H9 (cell line): ENCODE measurements at regions not wholly inside any gene's neighbourhood (a gene's known extent, or its start where the extent isn't known, plus 50 kb on each side); places are given as distances from the start of the nearest gene placed in this dataset.

Source experiments
- DNase-seq: peaks from one replicate; pipeline ENCODE4 v3.0.0-alpha.2; 2017
- H2AFZ ChIP-seq: one replicate; pipeline ENCODE4 v1.6.1; 2013; ENCODE audit warnings: mild to moderate bottlenecking, low read length, control low read depth, moderate library complexity
- H2AK5ac ChIP-seq: 2 replicates; pipeline ENCODE4 v1.6.1; 2013; ENCODE audit warnings: low read length, control low read depth, mixed read lengths; ENCODE audit not compliant: insufficient read length
- H2BK120ac ChIP-seq: one replicate; pipeline ENCODE4 v1.6.1; 2013; ENCODE audit warnings: low read depth, mild to moderate bottlenecking, low read length, control low read depth, inconsistent platforms; ENCODE audit not compliant: poor library complexity, severe bottlenecking
- H2BK12ac ChIP-seq: 2 replicates; pipeline ENCODE4 v1.6.1; 2013; ENCODE audit warnings: low read length, control low read depth, mixed read lengths, low read depth; ENCODE audit not compliant: insufficient read length
- H2BK15ac ChIP-seq: 2 replicates; pipeline ENCODE4 v1.6.1; 2013; ENCODE audit warnings: low read depth, low read length, control low read depth
- H2BK20ac ChIP-seq: one replicate; pipeline ENCODE4 v1.6.1; 2013; ENCODE audit warnings: low read depth, mild to moderate bottlenecking, low read length, control low read depth, inconsistent platforms; ENCODE audit not compliant: poor library complexity, severe bottlenecking
- H2BK5ac ChIP-seq: 2 replicates; pipeline ENCODE4 v1.6.1; 2013; ENCODE audit warnings: low read length, control low read depth, mixed read lengths; ENCODE audit not compliant: insufficient read length
- H3K14ac ChIP-seq: 2 replicates; pipeline ENCODE4 v1.6.1; 2013; ENCODE audit warnings: low read length, control low read depth; ENCODE audit not compliant: insufficient read depth
- H3K18ac ChIP-seq: 2 replicates; pipeline ENCODE4 v1.6.1; 2013; ENCODE audit warnings: low read depth, mild to moderate bottlenecking, mixed read lengths, low read length, control low read depth; ENCODE audit not compliant: insufficient read length
- H3K23ac ChIP-seq: 2 replicates; pipeline ENCODE4 v1.6.1; 2013; ENCODE audit warnings: low read length, control low read depth, mixed read lengths, low read depth; ENCODE audit not compliant: insufficient read length
- H3K23me2 ChIP-seq: 2 replicates; pipeline ENCODE4 v1.6.1; 2013; ENCODE audit warnings: low read depth, mild to moderate bottlenecking, mixed read lengths, low read length, control low read depth; ENCODE audit not compliant: insufficient read length, poor library complexity, severe bottlenecking
- H3K27ac ChIP-seq: 2 replicates; pipeline ENCODE4 v1.5.1; 2013; ENCODE audit warnings: low read length, control low read depth, mixed read lengths, low read depth; ENCODE audit not compliant: insufficient read length
- H3K27me3 ChIP-seq: 2 replicates; pipeline ENCODE4 v1.6.1; 2013; ENCODE audit warnings: low read length, control low read depth, inconsistent platforms; ENCODE audit not compliant: insufficient read depth
- H3K4ac ChIP-seq: 2 replicates; pipeline ENCODE4 v1.6.1; 2013; ENCODE audit warnings: low read depth, mild to moderate bottlenecking, control low read depth, inconsistent platforms, low read length, moderate library complexity
- H3K4me1 ChIP-seq: 2 replicates; pipeline ENCODE4 v1.6.1; 2013; ENCODE audit warnings: low read length, control low read depth, inconsistent platforms; ENCODE audit not compliant: insufficient read depth
- H3K4me2 ChIP-seq: 2 replicates; pipeline ENCODE4 v1.6.1; 2013; ENCODE audit warnings: low read length, control low read depth, mixed read lengths; ENCODE audit not compliant: insufficient read length, insufficient read depth
- H3K56ac ChIP-seq: 2 replicates; pipeline ENCODE4 v1.6.1; 2013; ENCODE audit warnings: low read depth, mild to moderate bottlenecking, mixed read lengths, low read length, control low read depth; ENCODE audit not compliant: insufficient read length
- H3K79me1 ChIP-seq: 2 replicates; pipeline ENCODE4 v1.6.1; 2013; ENCODE audit warnings: low read depth, mild to moderate bottlenecking, moderate library complexity, low read length, control low read depth, inconsistent platforms; ENCODE audit not compliant: insufficient read depth, poor library complexity, severe bottlenecking
- H3K79me2 ChIP-seq: 2 replicates; pipeline ENCODE4 v1.6.1; 2013; ENCODE audit warnings: low read length, control low read depth, inconsistent platforms; ENCODE audit not compliant: insufficient read depth
- H3K9ac ChIP-seq: 2 replicates; pipeline ENCODE4 v1.6.1; 2013; ENCODE audit warnings: low read length, control low read depth, mixed read lengths; ENCODE audit not compliant: insufficient read length; ENCODE audit errors: extremely low read depth
- H3K9me3 ChIP-seq: one replicate; pipeline ENCODE4 v1.6.1; 2013; ENCODE audit warnings: low read depth, low read length, inconsistent platforms; ENCODE audit not compliant: control insufficient read depth
- H3T11ph ChIP-seq: one replicate; pipeline ENCODE4 v1.6.1; 2013; ENCODE audit warnings: mild to moderate bottlenecking, low read length, control low read depth, inconsistent platforms
- H4K20me1 ChIP-seq: one replicate; pipeline ENCODE4 v1.6.1; 2013; ENCODE audit not compliant: control insufficient read depth, insufficient read length, insufficient read depth
- H4K5ac ChIP-seq: 2 replicates; pipeline ENCODE4 v1.6.1; 2013; ENCODE audit warnings: low read depth, mild to moderate bottlenecking, mixed read lengths, low read length, control low read depth; ENCODE audit not compliant: insufficient read length
- H4K8ac ChIP-seq: replicated peaks from 2 replicates; pipeline ENCODE4 v1.6.1; 2013; ENCODE audit warnings: low read length, control low read depth, mixed read lengths, low read depth; ENCODE audit not compliant: insufficient read length
- H4K91ac ChIP-seq: 2 replicates; pipeline ENCODE4 v1.6.1; 2013; ENCODE audit warnings: low read depth, mild to moderate bottlenecking, moderate library complexity, mixed read lengths, low read length, control low read depth; ENCODE audit not compliant: insufficient read length
- H3K27ac Mint-ChIP-seq, 3 experiments: 2 replicates in 2 of 3; 3 replicates in 1 of 3; pipeline ENCODE4 v1.8.0; 2020 to 2021; ENCODE audit warnings: mixed read lengths in 3 of 3, mild to moderate bottlenecking in 1 of 3, moderate library complexity in 1 of 3
- H3K27me3 Mint-ChIP-seq: 2 replicates; pipeline ENCODE4 v1.8.0; 2021; ENCODE audit warnings: low read depth, mild to moderate bottlenecking, moderate library complexity, mixed read lengths
- H3K36me3 Mint-ChIP-seq, 3 experiments: 2 replicates in 2 of 3; 3 replicates in 1 of 3; pipeline ENCODE4 v1.8.0; 2020 to 2021; ENCODE audit warnings: low read depth in 3 of 3, mixed read lengths in 3 of 3; ENCODE audit not compliant: insufficient read depth in 1 of 3
- H3K4me1 Mint-ChIP-seq, 2 experiments: 2 replicates each; pipeline ENCODE4 v1.8.0; 2020; ENCODE audit warnings: mixed read lengths in 2 of 2
- H3K4me3 Mint-ChIP-seq, 2 experiments: 2 replicates in 1 of 2; 3 replicates in 1 of 2; pipeline ENCODE4 v1.8.0; 2020 to 2021; ENCODE audit warnings: mild to moderate bottlenecking in 2 of 2, mixed read lengths in 2 of 2, moderate library complexity in 1 of 2
- H3K9me3 Mint-ChIP-seq, 2 experiments: 2 replicates in 1 of 2; 3 replicates in 1 of 2; pipeline ENCODE4 v1.8.0; 2020; ENCODE audit warnings: mild to moderate bottlenecking in 2 of 2, mixed read lengths in 2 of 2, moderate library complexity in 1 of 2
- CTCF ChIP-seq: fragments of 200-600 bp; sonication (generic); conservative IDR thresholded peaks from 3 replicates; pipeline ENCODE4 v1.8.0; 2021; ENCODE audit warnings: antibody characterized with exemption, mild to moderate bottlenecking
- WGBS: extraction: QIAGEN DNeasy Blood & Tissue Kit; methylation state at CpG from one replicate; pipeline ENCODE4 v1.1.7; 2013; ENCODE audit warnings: missing lambda C conversion rate, low lambda C conversion rate, mixed read lengths; ENCODE audit not compliant: insufficient read length; ENCODE audit errors: extremely low coverage; 5-methylcytosine and 5-hydroxymethylcytosine counted together

- Histone ChIP-seq H3K9ac (no peak overlapping the region), H2AFZ (no peak overlapping the region), H3K23ac (no peak overlapping the region), H4K91ac (no peak overlapping the region), H2BK120ac (no peak overlapping the region), H3K27ac (no peak overlapping the region), H3K4me2 (no peak overlapping the region), H3T11ph (no peak overlapping the region), H3K27me3 (no peaks in the 10 kb centered on the region), H2AK5ac (no peak overlapping the region), H3K18ac (no peak overlapping the region), H2BK5ac (no peak overlapping the region), H2BK12ac (no peak overlapping the region), H3K56ac (no peak overlapping the region), H4K8ac (no peak overlapping the region), H3K23me2 (no peaks in the 10 kb centered on the region), H4K20me1 (no peaks in the 10 kb centered on the region), H3K9me3 (no peaks in the 10 kb centered on the region), H2BK20ac (no peak overlapping the region), H3K79me2 (no peaks in the 10 kb centered on the region), H2BK15ac (no peak overlapping the region), H3K14ac (no peak overlapping the region), H3K4ac (no peak overlapping the region), H3K79me1 (no peaks in the 10 kb centered on the region), H3K4me1 (peaks cover 3% of the 10 kb centered on the region; the same call in 1 of the 2 replicates), H4K5ac (no peak overlapping the region)
- Mint-ChIP-seq H3K27ac (peak overlapping the region in 2 of 3 experiments; percentile 67 to 69; a peak in 3 of 7 replicates), H3K4me3 (no peak overlapping the region), H3K27me3 (no peaks in the 10 kb centered on the region), H3K36me3 (0 out of 7 replicates have a peak, but pooled peaks cover 0 to 3% (median 0%) of the 10 kb centered on the region in 3 experiments), H3K4me1 (peaks cover 30 to 34% of the 10 kb centered on the region in 2 experiments), H3K9me3 (no peaks in the 10 kb centered on the region)
- no peak for DNase-seq
- TF ChIP-seq CTCF, result no peak
- WGBS, result no CpG with 5 or more reads among the region's 3 CpGs
Measured at GRCh38 chr5:126138281-126138931, 284.8 kb upstream of the GRAMD2B start.
